ENCODE measurements at regions not wholly inside any gene's neighbourhood (a gene's known extent, or its start where the extent isn't known, plus 50 kb on each side); places are given as distances from the start of the nearest gene placed in this dataset.

GRCh38 chr6:6766230-6766905, 177.8 kb downstream of the LY86 start (continued):
- TF ChIP-seq CTCF (IDR thresholded peaks at IDR 0.05; ENCODE audit: low read depth, low read length, missing input control) (no peak), RAD21 (IDR thresholded peaks at IDR 0.05) (peak in 1 of 2 donors; percentile 8), FOXA1 (IDR thresholded peaks at IDR 0.05) (no peak)

GRCh38 chr6:6769466-6769865, 180.9 kb downstream of the LY86 start:
- TF ChIP-seq ATF3 (IDR thresholded peaks at IDR 0.05) (no peak), NR2F2 (IDR thresholded peaks at IDR 0.05) (no peak), JUND (IDR thresholded peaks at IDR 0.05) (no peak), GABPA (IDR thresholded peaks at IDR 0.05 in 1 of 2, conservative IDR thresholded peaks at IDR 0.05 in 1 of 2) (no peak), REST (IDR thresholded peaks at IDR 0.05) (no peak), YY1 (IDR thresholded peaks at IDR 0.05) (no peak), ZBTB33 (IDR thresholded peaks at IDR 0.05) (no peak), RXRA (IDR thresholded peaks at IDR 0.05) (no peak), FOXA1 (IDR thresholded peaks at IDR 0.05) (no peak), HNF4G (IDR thresholded peaks at IDR 0.05) (no peak), SP1 (IDR thresholded peaks at IDR 0.05) (no peak), HNF4A (conservative IDR thresholded peaks at IDR 0.05) (no peak), FOXA2 (IDR thresholded peaks at IDR 0.05) (no peak), EGR1 (IDR thresholded peaks at IDR 0.05; ENCODE audit: low read depth in 2 of 2) (no peak), CTCF (IDR thresholded peaks at IDR 0.05; ENCODE audit: low read depth, low read length, missing input control) (no peak)
- DNase-seq (ENCODE audit: low spot score): no peak
- Histone ChIP-seq H3K9ac (ENCODE audit: low read depth in 1 of 2, low read length in 2 of 2) (no peak overlapping the region), H3K36me3 (ENCODE audit: control insufficient read depth in 4 of 4, insufficient read depth in 3 of 4, low read depth in 1 of 4, low read length in 3 of 4) (no peaks in the 10 kb centered on the region), H3K9me3 (ENCODE audit: control insufficient read depth in 4 of 4, low read length in 3 of 4) (no peaks in the 10 kb centered on the region), H3K27ac (ENCODE audit: low read depth in 1 of 2, low read length in 2 of 2) (no peak overlapping the region), H3K27me3 (ENCODE audit: control insufficient read depth in 4 of 4, insufficient read depth in 4 of 4, low read length in 3 of 4) (no peaks in the 10 kb centered on the region), H3K4me3 (ENCODE audit: low read depth in 1 of 3, low read length in 3 of 3) (no peak overlapping the region), H3K4me1 (ENCODE audit: control insufficient read depth in 4 of 4, insufficient read depth in 4 of 4, low read length in 3 of 4) (peaks cover 0 to 22% (median 7%) of the 10 kb centered on the region in 4 donors)
- 98% methylated on average over 1 of the region's 1 CpG for WGBS

All from liver (tissue), 8 donors.